CD4-positive, alpha-beta T cell (primary cell): ENCODE measurements at regions not wholly inside any gene's neighbourhood (a gene's known extent, or its start where the extent isn't known, plus 50 kb on each side); places are given as distances from the start of the nearest gene placed in this dataset.

ENCODE experiments used
- ATAC-seq: fragments of 200-7000 bp; cut with Tn5 transposase; one replicate; pipeline ENCODE4 v1.10.0; 2022; ENCODE audit warnings: mild to moderate bottlenecking; ENCODE audit not compliant: poor library complexity
- CTCF ChIA-PET: fragments of 350-600 bp; sonication (Branson Sonifier 250); formaldehyde crosslinking; loops from one replicate; lab custom pipeline; 2021; ENCODE audit warnings: antibody characterized with exemption, inconsistent platforms; lab: Charles Lee
- POLR2A ChIA-PET: fragments of 350-600 bp; sonication (Branson Sonifier 250); formaldehyde crosslinking; loops from one replicate; lab custom pipeline; 2021; ENCODE audit warnings: antibody characterized with exemption, inconsistent platforms; lab: Charles Lee
- DNase-seq, 14 experiments: peaks; one replicate each; pipeline ENCODE4 v3.0.0-alpha.2; 2013 to 2020; ENCODE audit warnings: mixed read lengths in 2 of 14
- H3K27ac ChIP-seq, 2 donors: one replicate each; pipeline versions ENCODE4 v1.5.1 to v1.7.0; 2013; ENCODE audit warnings: low read length in 2 of 2, low read depth in 1 of 2, mild to moderate bottlenecking in 1 of 2
- H3K27me3 ChIP-seq, 2 experiments: 1 replicate in 1 of 2; 2 replicates in 1 of 2; pipeline versions ENCODE4 v1.6.1 to v1.7.0; 2013; ENCODE audit warnings: low read length in 2 of 2, control low read depth in 1 of 2, mild to moderate bottlenecking in 1 of 2, moderate library complexity in 1 of 2; ENCODE audit not compliant: insufficient read depth in 2 of 2, control insufficient read depth in 1 of 2
- H3K36me3 ChIP-seq: one replicate; pipeline ENCODE4 v1.6.1; 2013; ENCODE audit warnings: low read length, control low read depth; ENCODE audit not compliant: insufficient read depth
- H3K4me1 ChIP-seq: one replicate; pipeline ENCODE4 v1.6.1; 2013; ENCODE audit warnings: low read length, control low read depth; ENCODE audit not compliant: insufficient read depth
- H3K4me3 ChIP-seq: one replicate; pipeline ENCODE4 v1.5.1; 2013; ENCODE audit warnings: mild to moderate bottlenecking, low read length, moderate library complexity
- H3K9me3 ChIP-seq, 2 experiments: 1 replicate in 1 of 2; 2 replicates in 1 of 2; pipeline versions ENCODE4 v1.6.1 to v1.7.0; 2013; ENCODE audit warnings: low read length in 2 of 2, mild to moderate bottlenecking in 2 of 2, control low read depth in 1 of 2, moderate library complexity in 1 of 2; ENCODE audit not compliant: control insufficient read depth in 1 of 2, insufficient read depth in 1 of 2
- H3K27ac Mint-ChIP-seq: one replicate; pipeline ENCODE4 v1.8.0; 2020; ENCODE audit warnings: mixed read lengths
- H3K27me3 Mint-ChIP-seq: one replicate; pipeline ENCODE4 v1.8.0; 2021; ENCODE audit warnings: mixed read lengths
- H3K36me3 Mint-ChIP-seq: one replicate; pipeline ENCODE4 v1.8.0; 2021; ENCODE audit warnings: low read depth, mixed read lengths
- H3K4me1 Mint-ChIP-seq: one replicate; pipeline ENCODE4 v1.8.0; 2021; ENCODE audit warnings: low read depth, mixed read lengths
- H3K4me3 Mint-ChIP-seq: one replicate; pipeline ENCODE4 v1.8.0; 2020; ENCODE audit warnings: mild to moderate bottlenecking, mixed read lengths
- H3K9me3 Mint-ChIP-seq: one replicate; pipeline ENCODE4 v1.8.0; 2020; ENCODE audit warnings: mixed read lengths
- CTCF ChIP-seq: fragments of 200-600 bp; IDR thresholded peaks from one replicate; pipeline ENCODE4 v1.8.0; 2022; ENCODE audit warnings: antibody characterized with exemption, mild to moderate bottlenecking
- intact Hi-C, 2 experiments: fragments of 100-400 bp; cut with DNase I in 1 of 2; cut with micrococcal nuclease in 1 of 2; formaldehyde crosslinking; loops; one replicate each; pipeline versions ENCODE4 v1.15.1 to v1.9.0; 2023 to 2025; cut with DNase I, micrococcal nuclease

DNA sequence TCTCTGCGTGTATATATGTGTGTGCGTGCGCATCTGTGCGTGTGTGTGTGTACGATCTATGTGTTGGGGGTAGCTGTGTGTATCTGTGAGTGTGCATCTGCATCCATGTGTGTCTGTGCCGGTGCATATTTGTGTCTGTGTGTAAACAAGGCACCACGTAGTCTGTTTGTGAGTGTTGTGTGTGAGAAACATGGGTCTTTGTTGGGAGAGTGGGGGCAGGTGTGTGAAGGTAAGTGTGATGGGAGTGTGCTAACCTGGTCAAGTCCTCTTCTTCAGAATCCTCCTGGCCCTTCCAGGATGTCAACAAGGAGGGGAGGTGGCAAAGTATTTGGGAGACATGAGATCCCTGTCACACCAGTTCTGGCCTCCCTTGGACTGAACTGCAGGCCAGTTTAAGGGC is 87.2 kb downstream of the HIF1AN start:
- no peaks in the 10 kb centered on the region for H3K36me3 ChIP-seq
- no peak for TF ChIP-seq CTCF
- ATAC-seq (no peak), DNase-seq (no peak)
- ChIA-PET CTCF (no interaction called here), POLR2A (no interaction called here)
- no peak overlapping the region for H3K4me3 ChIP-seq
- peaks cover 34 to 70% of the 10 kb centered on the region in 2 experiments for H3K27me3 ChIP-seq
- peaks cover 0 to 3% of the 10 kb centered on the region in 2 experiments for H3K9me3 ChIP-seq
- Mint-ChIP-seq H3K27ac (no peak overlapping the region), H3K4me1 (peaks cover 5% of the 10 kb centered on the region), H3K36me3 (no peaks in the 10 kb centered on the region), H3K4me3 (no peak overlapping the region), H3K27me3 (peaks cover 83% of the 10 kb centered on the region), H3K9me3 (no peaks in the 10 kb centered on the region)
- intact Hi-C loops = no loop called here
- no peak overlapping the region for H3K27ac ChIP-seq
- no peaks in the 10 kb centered on the region for H3K4me1 ChIP-seq

DNA sequence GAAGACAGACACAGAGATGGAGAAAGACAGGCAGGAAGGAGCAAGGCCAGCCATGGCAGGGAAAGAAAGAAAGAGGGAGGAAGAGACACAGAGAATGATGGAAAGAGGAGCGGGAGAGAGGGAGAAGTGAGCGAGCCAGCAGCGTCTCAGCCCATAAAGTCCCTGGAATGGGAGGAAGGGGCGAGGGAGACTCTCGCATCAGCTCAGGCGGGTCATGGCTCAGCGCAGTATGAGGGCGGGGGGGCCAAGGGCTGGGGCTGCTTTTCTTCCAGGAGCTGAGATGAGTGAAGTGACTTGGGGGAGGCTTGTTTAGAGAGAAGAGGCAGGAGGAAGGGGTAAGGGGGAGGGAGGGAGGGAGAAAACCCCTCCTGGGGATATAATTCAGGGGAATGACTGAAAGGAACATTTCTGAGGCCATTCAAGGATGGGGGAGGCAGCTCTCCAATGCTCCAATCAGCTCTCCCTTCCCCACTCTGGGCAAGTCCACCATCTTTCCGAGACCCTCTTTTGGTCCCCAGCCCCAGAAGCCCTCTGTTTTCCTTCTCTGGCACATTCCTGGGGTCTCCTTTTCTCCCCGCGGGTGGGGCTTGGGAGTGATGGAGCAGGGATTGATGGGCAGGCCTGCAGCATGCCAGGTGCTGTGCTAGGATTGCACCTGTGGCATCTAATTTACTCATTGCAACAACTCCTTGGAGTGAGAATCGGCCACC is 87.9 kb downstream of the HIF1AN start:
- Mint-ChIP-seq H3K4me3 (no peak overlapping the region), H3K36me3 (no peaks in the 10 kb centered on the region), H3K4me1 (peaks cover 5% of the 10 kb centered on the region), H3K27ac (no peak overlapping the region), H3K27me3 (peaks cover 88% of the 10 kb centered on the region), H3K9me3 (no peaks in the 10 kb centered on the region)
- TF ChIP-seq CTCF = no peak
- ATAC-seq = no peak
- ChIA-PET CTCF (no interaction called here), POLR2A (no interaction called here)
- DNase-seq = no peak
- H3K27me3 ChIP-seq = peaks cover 39 to 62% of the 10 kb centered on the region in 2 experiments
- H3K27ac ChIP-seq = no peak overlapping the region
- H3K4me1 ChIP-seq = no peaks in the 10 kb centered on the region
- no peaks in the 10 kb centered on the region for H3K36me3 ChIP-seq
- intact Hi-C loops = no loop called here
- H3K4me3 ChIP-seq = no peak overlapping the region
- peaks cover 0 to 3% of the 10 kb centered on the region in 2 experiments for H3K9me3 ChIP-seq

DNA sequence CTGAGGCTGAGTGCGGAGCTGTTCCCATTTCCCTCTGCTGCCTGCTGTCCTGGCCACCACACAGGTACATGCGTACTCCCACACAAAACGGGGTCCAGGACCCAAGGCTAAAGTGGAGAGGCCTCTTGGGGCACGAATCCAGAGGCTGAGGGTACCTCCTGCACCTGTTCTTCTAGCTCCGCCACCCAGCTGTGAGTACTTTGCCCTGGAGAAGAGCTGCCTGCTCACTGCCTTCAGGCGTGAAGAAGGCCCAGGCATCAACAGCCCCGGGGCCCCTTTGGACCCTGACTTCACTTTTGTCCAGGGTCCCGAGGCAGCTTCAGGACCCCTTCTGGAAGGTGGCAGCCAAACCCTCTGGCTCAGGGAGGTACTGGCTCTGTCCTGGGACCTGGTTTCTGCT is 88.6 kb downstream of the HIF1AN start:
- H3K9me3 Mint-ChIP-seq = no peaks in the 10 kb centered on the region
- CTCF ChIA-PET = no interaction called here

More for the DNA sequence above, 88.6 kb downstream of the HIF1AN start:
- H3K36me3 Mint-ChIP-seq = no peaks in the 10 kb centered on the region
- Histone ChIP-seq H3K27me3 (peaks cover 44 to 56% of the 10 kb centered on the region in 2 experiments), H3K9me3 (peaks cover 0 to 3% of the 10 kb centered on the region in 2 experiments), H3K4me3 (no peak overlapping the region), H3K4me1 (no peaks in the 10 kb centered on the region), H3K27ac (no peak overlapping the region), H3K36me3 (no peaks in the 10 kb centered on the region)
- H3K4me1 Mint-ChIP-seq = peaks cover 5% of the 10 kb centered on the region
- H3K27ac Mint-ChIP-seq = no peak overlapping the region
- POLR2A ChIA-PET = no interaction called here
- no peak for ATAC-seq
- TF ChIP-seq CTCF = no peak
- H3K27me3 Mint-ChIP-seq = peaks cover 88% of the 10 kb centered on the region
- DNase-seq = no peak
- intact Hi-C loops = no loop called here
- H3K4me3 Mint-ChIP-seq = no peak overlapping the region
